GM19099 (cell line): ENCODE measurements at regions not wholly inside any gene's neighbourhood (a gene's known extent, or its start where the extent isn't known, plus 50 kb on each side); places are given as distances from the start of the nearest gene placed in this dataset.

Experiments
- POLR2A ChIP-seq: IDR thresholded peaks from 3 replicates; pipeline ENCODE4 v1.6.1; 2011; ENCODE audit warnings: low read depth; ENCODE audit not compliant: insufficient read length; ENCODE audit errors: extremely low read depth

DNA sequence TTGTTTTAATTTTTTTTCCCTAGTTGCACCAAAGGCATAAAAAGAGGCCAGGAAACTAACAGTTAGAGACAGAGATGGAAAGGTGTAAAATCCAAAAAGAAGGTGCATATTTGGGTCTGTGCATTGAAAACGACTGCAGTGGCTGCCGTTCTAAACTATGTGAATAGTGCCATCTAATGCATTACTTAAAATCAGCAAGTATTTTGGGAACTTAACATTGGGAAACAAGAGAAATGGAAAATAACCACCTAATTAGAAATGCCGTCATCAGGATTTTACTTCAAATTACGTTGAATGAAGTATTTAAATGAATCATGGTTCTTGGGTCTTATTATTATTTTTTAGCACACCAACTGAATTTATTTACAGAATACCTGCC, 189.5 kb upstream of the MIR17HG start:
- no peak for TF ChIP-seq POLR2A

DNA sequence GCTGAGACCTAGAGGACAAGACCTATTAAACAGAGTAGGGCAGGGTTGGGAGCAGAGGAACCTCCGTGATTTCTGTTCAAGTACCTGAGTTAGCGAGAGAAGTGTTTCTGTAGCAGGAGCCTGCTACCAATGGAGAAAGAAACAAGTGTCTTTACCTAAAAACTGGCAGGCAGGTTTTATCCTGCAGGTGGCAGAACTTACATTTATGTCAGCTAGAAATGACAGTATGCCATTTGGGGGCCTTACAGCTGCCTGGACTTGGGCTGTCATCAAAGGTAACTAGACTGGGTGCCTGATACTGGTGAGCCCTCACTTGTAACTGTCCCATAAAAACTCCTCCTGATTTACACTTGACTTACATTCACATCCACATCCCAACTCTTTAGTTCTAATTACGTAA, 185.3 kb upstream of the MIR17HG start:
- no peak for TF ChIP-seq POLR2A

GRCh38 chr13:91162589-91162988, 184.9 kb upstream of the MIR17HG start:
- TF ChIP-seq POLR2A, result no peak

DNA sequence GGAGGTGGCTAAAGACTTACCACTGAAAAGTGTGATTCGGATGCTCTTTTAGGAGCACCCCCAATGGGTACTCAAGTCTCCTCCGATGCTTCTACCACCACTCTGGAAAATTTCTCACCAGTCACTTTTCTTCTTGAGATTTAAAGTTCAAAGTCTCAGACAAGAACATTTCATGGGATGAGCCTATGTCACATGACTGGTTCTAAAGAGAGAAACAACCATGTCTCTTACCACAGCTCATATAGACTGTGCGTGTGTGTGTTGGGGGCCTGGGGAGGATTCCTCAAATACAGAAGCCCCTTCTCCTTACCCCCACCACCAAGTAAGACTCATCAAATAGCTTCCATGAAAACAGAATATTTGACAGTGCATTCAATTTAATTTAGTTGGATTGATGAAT, 181.7 kb upstream of the MIR17HG start:
- no peak for TF ChIP-seq POLR2A

GRCh38 chr13:91166714-91167511, 180.6 kb upstream of the MIR17HG start:
- no peak for TF ChIP-seq POLR2A

- no peak for TF ChIP-seq POLR2A
Observed at GRCh38 chr13:91167706-91168385, 179.6 kb upstream of the MIR17HG start.

- TF ChIP-seq POLR2A, result no peak
Observed at GRCh38 chr13:91168386-91168711, 179.1 kb upstream of the MIR17HG start.

DNA sequence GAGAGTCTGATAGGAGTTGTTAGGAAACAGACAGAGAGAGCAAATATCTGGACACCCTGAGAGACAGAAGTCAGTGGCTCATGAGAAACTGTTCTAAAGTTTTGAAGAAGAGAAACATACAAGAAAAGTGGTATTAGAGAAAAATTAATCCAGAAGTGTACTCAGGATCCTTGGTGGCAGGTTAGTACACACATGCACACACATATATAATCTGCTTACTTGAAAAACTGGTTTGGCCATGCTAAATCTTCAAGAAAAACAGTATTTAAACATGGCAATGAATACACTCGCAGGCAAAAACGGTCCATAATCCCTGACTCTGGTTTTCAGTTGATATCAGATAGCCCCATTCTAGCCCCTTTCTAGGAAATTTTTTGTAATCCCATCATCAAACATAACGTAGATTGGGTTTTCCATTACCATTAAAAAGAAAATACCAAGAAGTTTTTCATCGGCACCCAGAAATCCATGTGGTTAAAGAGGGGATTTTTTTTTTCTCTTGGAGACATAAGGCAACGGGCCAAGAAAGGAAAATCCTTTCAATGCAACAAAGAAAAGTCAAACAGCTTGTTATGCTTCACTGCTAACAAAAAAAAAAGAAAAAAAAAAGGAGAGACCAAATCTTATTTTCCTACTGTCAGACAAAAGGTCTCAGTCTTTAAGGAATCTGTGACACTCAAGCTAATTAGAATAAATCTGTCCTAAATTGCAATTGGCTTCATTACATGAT, 178.0 kb upstream of the MIR17HG start:
- TF ChIP-seq POLR2A, result no peak

GRCh38 chr13:91172160-91172559, 175.3 kb upstream of the MIR17HG start:
- TF ChIP-seq POLR2A, result no peak

- TF ChIP-seq POLR2A, result no peak
Observed at GRCh38 chr13:91174886-91175501, 172.5 kb upstream of the MIR17HG start.

- no peak for TF ChIP-seq POLR2A
Observed at GRCh38 chr13:91178099-91178498, 169.4 kb upstream of the MIR17HG start.

- no peak for TF ChIP-seq POLR2A
Observed at GRCh38 chr13:91181892-91182291, 165.6 kb upstream of the MIR17HG start.

DNA sequence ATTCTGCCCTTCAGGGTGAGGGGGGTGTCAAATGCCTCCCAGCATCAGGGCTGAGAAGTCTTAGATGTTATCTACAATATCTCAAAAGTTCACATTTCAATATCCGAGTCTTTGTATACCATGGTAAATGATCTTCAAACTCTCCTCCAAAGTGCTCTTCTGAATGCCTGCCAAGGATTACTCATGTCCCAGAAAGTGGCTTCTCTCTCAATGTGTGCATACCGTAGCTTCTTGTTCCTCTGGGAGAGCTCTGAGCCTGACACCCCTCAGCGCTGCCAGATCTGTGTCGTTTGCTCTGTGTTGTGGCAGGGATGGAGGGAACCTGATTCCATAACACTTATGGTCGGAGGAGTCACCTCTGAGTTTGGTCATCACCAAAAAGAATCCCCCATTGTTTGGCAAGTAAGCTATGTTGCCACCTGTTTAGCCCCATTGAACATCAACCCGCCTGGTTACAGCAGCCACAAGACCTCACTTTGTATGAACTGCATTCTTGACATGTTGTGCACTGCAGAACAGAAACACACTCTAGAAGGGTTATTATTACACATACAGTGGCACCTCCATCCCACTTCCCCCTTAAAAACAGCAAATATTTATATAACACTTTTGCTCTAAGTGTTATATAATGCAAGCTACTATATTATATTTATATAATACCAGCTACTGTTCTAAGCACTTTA, 163.1 kb upstream of the MIR17HG start:
- TF ChIP-seq POLR2A, result no peak

DNA sequence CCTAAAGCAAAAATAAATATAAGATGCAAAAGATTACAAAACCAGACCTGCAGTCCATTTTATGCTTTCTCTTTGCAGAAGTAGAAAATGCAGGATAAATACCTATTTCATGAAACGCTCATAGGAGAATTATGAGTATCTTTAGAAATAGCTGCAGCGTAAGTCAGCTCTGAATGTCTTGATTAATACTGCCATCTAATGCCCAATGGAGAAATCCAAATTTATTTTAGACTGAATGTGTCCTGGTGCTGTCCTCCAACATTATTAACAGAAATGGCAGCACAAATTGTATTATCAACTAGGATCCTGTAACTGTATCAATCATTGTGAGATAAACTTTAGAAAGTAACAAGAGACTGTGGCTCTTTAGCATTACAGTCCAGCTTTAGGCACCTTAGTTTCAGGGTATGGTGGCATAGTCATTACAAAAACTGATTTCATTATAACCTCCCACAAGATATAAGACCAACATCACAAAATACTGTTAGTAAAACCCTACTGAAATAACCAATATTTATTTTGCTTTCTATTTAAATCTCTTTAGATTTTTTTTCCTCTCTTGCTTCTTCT, 162.1 kb upstream of the MIR17HG start:
- no peak for TF ChIP-seq POLR2A

GRCh38 chr13:91187522-91187921, 160.0 kb upstream of the MIR17HG start:
- TF ChIP-seq POLR2A, result no peak

DNA sequence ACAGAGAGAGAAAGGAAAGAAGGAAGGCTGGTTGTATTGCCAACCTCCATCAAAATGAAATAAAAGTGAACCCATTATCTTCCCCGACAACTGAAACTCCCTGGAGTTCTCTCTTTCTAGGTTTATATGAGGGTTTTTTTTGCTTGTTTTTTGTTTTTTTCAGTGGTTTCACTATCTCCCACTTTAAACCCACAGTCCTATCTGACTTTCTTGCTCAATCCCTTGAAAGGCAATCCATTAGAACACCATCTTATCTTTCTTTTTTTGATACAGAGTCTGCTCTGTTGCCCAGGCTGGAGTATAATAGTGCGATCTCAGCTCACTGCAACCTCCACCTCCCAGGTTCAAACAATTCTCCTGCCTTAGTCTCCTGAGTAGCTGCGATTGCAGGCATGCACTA, 158.0 kb upstream of the MIR17HG start:
- no peak for TF ChIP-seq POLR2A
